Heart right ventricle (tissue), 16 donors: ENCODE measurements at regions not wholly inside any gene's neighbourhood (a gene's known extent, or its start where the extent isn't known, plus 50 kb on each side); places are given as distances from the start of the nearest gene placed in this dataset.
A peak's percentile ranks its signal among the peaks of the same experiment; 100 is the strongest.
"Not testable (repeated sequence)": the region's sequence is repeated elsewhere in the genome, so short reads cannot be mapped to it uniquely, and the experiment has no call there.

ENCODE experiments used
- ATAC-seq, 8 donors: fragments of 200-7000 bp; cut with Tn5 transposase; one replicate each; pipeline ENCODE4 v1.9.1; 2020; ENCODE audit warnings: mild to moderate bottlenecking in 8 of 8, moderate library complexity in 8 of 8, moderate number of reproducible peaks in 1 of 8
- DNase-seq, 2 donors: peaks; one replicate each; pipeline ENCODE4 v3.0.0-alpha.2; 2020
- H3K27ac ChIP-seq, 10 donors: fragments of 200-600 bp; sonication (generic) in 2 of 10; one replicate each; pipeline versions ENCODE4 v1.5.0 to v1.8.0; 2020 to 2022; ENCODE audit warnings: mild to moderate bottlenecking in 3 of 10
- H3K27me3 ChIP-seq, 7 donors: fragments of 200-600 bp; one replicate each; pipeline ENCODE4 v1.8.0; 2021 to 2022; ENCODE audit warnings: mild to moderate bottlenecking in 2 of 7
- H3K36me3 ChIP-seq, 9 donors: fragments of 200-600 bp; sonication (generic) in 1 of 9; one replicate each; pipeline versions ENCODE4 v1.5.0 to v1.8.0; 2020 to 2022; ENCODE audit warnings: mild to moderate bottlenecking in 2 of 9
- H3K4me1 ChIP-seq, 9 donors: fragments of 200-600 bp; sonication (generic) in 1 of 9; one replicate each; pipeline versions ENCODE4 v1.5.0 to v1.8.0; 2020 to 2022; ENCODE audit warnings: mild to moderate bottlenecking in 4 of 9
- H3K4me3 ChIP-seq, 10 donors: fragments of 200-600 bp; sonication (generic) in 2 of 10; one replicate each; pipeline versions ENCODE4 v1.5.0 to v1.8.0; 2020 to 2022; ENCODE audit warnings: mild to moderate bottlenecking in 7 of 10, moderate library complexity in 2 of 10
- H3K9me3 ChIP-seq, 11 donors: fragments of 200-600 bp in 10 of 11; sonication (generic) in 2 of 11; one replicate each; pipeline versions ENCODE4 v1.5.0 to v1.8.0; 2013 to 2022; ENCODE audit warnings: mild to moderate bottlenecking in 2 of 11, control low read depth in 1 of 11, moderate library complexity in 1 of 11
- WGBS, 2 donors: extraction: QIAGEN DNeasy Blood & Tissue Kit; methylation state at CpG; one replicate each; pipeline ENCODE4 v1.1.7; 2013; ENCODE audit warnings: inconsistent platforms in 1 of 2; 5-methylcytosine and 5-hydroxymethylcytosine counted together
- intact Hi-C, 10 donors: fragments of 100-400 bp; cut with DNase I; formaldehyde crosslinking; loops; one replicate each; pipeline versions ENCODE4 v1.11.1 to v1.14.2; 2022
- donor health status: Arrhythmogenic right ventricular cardiomyopathy.
- donor health status: ischemic (EF 13 %, LVEDD 7.1; RV severe dilation, severe dysfunction).
- donor health status: healthy with polysubstance abuse.
- donor health status: DM: no; HTN: yes; CAD: no.
- donor health status: DM: no; HTN: no; CAD: no.
- donor health status: ischemic (EF 25% LVEDD 6.9; RV normal size, moderate dysfunction).
- donor health status: ischemic (EF 25% LVEDD 5.7; RV mildly dilated, moderate dysfunction).
- donor health status: healthy.
- donor health status: DM: yes; HTN: yes; CAD: no.
- donor health status: Ischemic cardiomyopathy.
- donor health status: ischemic (EF 35%, LVEDD 5.7; RV mildly dilated, moderate dysfunction).
- donor health status: nonischemic (EF 11% LVEDD 7.7; RV severe dilation, severe dysfunction).
- donor health status: DM: yes; HTN: yes; CAD: no.
- donor health status: PGD.
- donor health status: ischemic (EF 29% LVEDD 5.4; RV normal size, mild dysfunction).
- donor health status: nonischemic (EF 23%, LVEDD 6.1; RV moderate dilation, normal function).

DNA sequence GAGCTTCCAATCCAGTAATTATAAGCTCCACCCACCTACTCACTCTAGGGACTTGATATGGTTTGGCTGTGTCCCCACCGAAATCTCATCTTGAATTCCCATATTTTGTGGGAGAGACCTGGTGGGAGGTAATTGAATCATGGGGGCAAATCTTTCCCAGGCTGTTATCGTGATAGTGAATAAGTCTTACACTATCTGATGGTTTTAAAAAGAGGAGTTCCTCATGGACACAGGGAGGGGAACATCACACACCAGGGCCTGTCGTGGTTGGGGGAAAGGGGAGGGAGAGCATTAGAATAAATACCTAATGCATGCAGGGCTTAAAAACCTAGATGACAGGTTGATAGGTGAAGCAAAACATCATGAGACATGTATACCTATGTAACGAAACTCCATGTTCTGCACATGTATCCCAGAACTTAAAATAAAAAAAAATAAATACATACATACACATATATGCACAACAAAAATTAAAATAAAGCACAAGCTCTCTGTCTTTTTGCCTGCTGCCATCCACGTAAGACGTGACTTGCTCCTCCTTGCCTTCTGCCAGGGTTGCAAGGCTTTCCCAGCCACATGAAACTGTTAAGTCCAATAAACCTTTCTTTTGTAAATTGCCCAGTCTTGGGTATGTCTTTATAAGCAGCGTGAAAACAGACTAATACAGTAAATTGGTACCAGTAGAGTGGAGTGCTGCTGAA is 102.8 kb downstream of the SPATA31A6 start:
- H3K4me1 ChIP-seq, H3K36me3 ChIP-seq, intact Hi-C loops, ATAC-seq, DNase-seq, H3K27ac ChIP-seq, H3K4me3 ChIP-seq, H3K9me3 ChIP-seq: not testable (repeated sequence)
- 78 to 82% methylated on average over 6 to 7 of the region's 7 CpGs for WGBS, 2 donors
- H3K27me3 ChIP-seq: peaks cover 0 to 14% (median 0%) of the 10 kb centered on the region in 7 donors

DNA sequence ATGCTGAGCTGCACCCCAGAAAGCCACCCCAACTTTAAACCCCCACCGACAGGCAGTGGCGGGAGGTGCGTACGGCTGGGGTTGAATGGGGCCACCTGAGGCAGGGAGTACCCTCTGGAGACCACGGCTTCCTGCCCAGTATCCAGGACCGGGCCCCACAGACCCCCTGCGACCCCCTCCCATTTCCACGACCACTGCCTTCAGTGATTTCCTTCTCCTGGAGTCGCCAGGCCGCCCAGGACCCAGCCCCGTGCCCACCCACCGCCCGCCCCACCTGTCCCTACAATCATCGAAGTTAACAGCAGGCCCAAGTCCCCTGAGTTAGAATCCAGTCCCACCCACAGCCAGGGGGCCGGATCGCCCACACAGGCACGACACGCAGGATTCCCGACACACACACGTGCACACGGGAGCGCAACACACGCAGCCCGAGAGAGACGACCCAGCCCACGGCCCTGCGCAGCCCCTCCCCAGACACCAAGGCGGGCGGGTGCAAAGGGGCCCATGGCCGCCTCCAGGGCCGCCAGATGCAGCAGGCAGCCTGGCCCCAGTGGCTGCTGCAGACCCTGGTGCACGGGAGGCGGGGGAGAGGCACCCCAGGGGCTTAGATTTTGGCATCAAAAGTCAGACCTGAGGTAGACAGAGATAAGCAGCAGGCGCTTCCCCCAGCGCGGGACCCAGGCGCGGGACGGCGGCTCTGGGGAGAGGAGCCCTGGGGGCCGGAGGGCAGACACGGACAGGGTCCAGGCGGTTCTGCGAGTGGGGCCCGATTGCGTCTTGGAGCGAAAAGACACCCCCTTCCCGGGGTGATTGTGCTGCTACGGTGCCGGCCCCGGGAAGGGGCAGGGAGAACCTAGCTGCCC is 104.8 kb downstream of the SPATA31A6 start:
- intact Hi-C loops, H3K9me3 ChIP-seq, DNase-seq, H3K27ac ChIP-seq, H3K4me1 ChIP-seq, H3K36me3 ChIP-seq: not testable (repeated sequence)
- ATAC-seq: peak in 3 of 8 donors; percentile 22 to 59 (median 40)
- peak overlapping the region in 2 of 10 donors; percentile 15 to 21 for H3K4me3 ChIP-seq
- WGBS, 2 donors: 67 to 77% methylated on average over 46 to 47 of the region's 51 CpGs
- H3K27me3 ChIP-seq: peaks cover 0 to 14% (median 0%) of the 10 kb centered on the region in 7 donors

DNA sequence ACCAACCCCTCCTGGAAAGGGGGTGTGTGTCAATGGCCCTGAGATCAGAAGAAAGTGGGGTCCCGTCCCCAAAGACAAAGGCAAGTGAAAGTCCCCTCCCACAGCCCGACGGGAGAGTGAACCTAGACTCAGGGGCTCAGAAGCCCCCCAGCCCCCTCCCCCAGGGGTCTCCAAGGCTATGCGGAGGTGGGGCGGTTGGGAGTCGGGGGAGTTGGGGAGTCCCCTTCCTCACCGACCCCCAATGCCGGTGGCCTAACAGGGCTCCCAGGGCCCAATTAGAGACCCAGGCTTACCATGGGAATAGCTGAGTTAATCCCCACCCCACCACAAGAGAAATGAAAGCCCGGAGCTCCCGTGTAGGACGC is 105.4 kb downstream of the SPATA31A6 start:
- Histone ChIP-seq H3K4me3 (peak overlapping the region in 1 of 10 donors; percentile 21), H3K27me3 (peaks cover 0 to 14% (median 0%) of the 10 kb centered on the region in 7 donors)
- H3K9me3 ChIP-seq, H3K4me1 ChIP-seq, H3K36me3 ChIP-seq, intact Hi-C loops, H3K27ac ChIP-seq, ATAC-seq, DNase-seq: not testable (repeated sequence)
- 77 to 82% methylated on average over 6 to 8 of the region's 11 CpGs for WGBS, 2 donors

DNA sequence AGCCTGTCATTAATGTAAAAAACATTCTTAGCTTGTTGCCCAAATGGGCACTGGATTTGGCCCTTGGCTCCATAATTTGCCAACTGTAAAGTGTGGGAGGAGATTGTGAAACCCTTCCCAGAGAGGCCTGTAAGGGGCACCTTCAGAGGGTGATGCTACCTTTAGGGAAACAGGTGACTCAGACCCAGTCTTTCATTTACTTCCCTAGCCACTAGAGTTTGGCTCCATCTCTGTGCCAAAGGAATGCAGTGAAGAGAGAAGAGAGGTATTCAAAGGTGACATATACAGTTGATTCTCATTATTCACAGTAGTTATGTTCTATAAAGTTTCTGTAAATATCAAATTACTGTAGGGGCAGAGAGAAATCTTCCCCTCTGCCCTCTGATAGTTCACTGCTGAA is 116.7 kb downstream of the SPATA31A6 start:
- H3K27ac ChIP-seq, DNase-seq, H3K36me3 ChIP-seq, H3K9me3 ChIP-seq, H3K4me3 ChIP-seq, intact Hi-C loops, H3K4me1 ChIP-seq, H3K27me3 ChIP-seq, ATAC-seq: not testable (repeated sequence)

DNA sequence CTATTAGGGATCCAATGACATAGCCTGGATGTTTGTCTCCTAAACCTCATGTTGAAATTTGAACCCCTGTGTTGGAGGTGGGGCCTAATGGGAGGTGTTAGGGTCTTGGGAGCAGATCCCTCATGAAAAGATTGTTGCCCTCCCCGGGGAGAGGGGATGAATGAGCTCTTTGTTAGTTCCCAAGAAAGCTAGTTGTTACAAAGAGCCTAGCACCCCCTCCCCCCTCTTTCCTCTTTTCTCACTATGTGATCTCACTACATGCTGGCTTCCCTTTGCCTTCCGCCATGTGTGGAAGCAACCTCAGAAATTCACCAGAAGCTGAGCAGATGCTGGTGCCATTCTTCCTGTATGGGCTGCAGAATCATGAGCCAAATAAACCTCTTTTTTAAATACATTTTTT is 123.2 kb downstream of the SPATA31A6 start:
- H3K4me3 ChIP-seq, H3K27ac ChIP-seq, ATAC-seq, H3K9me3 ChIP-seq, H3K36me3 ChIP-seq, DNase-seq, H3K4me1 ChIP-seq, intact Hi-C loops, H3K27me3 ChIP-seq: not testable (repeated sequence)
- WGBS, 2 donors: 38 to 42% methylated on average over 2 of the region's 2 CpGs

DNA sequence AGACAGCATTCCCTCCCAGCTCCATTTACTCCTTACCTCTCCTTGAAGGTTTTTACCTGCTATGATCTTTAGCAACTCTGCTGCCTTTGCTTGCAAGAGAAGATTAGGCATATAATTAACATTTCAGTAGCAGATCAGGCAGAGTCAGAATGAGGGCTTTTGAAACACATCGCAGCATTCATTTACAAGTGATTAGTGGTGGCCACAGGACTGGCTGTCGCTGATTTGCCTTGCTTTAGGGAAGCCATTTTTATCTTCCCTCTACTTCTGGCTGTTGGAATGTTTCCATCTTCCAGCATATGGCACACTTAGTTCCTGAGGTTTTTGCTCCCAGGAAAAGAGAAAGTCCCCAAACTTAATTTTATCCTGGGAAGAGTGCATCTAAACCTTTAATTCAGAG is 124.0 kb downstream of the SPATA31A6 start:
- H3K4me3 ChIP-seq, DNase-seq: not testable (repeated sequence)
- WGBS, 2 donors: 12 to 20% methylated on average over 2 of the region's 2 CpGs

DNA sequence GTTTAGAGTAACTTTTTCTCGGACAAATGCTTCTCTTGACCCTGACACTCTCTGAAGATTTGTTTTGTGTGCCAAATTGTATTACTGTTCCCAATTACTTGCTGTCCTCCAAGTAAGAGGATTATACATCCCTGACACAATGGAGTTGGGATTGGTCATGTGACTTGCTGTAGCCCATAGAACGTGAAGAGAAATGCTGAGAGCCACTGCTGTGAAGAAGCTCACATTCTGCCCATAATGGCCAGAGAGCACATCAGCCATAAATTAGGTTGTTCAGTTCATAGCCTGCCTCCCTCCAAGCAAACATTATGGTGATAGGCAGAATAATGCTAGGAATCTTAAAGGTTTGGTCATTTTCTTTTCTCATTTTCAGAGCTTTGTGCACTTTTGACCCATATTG is 127.5 kb downstream of the SPATA31A6 start:
- WGBS, 2 donors: 59 to 76% methylated on average over 2 of the region's 2 CpGs
- H3K9me3 ChIP-seq, H3K36me3 ChIP-seq, H3K4me3 ChIP-seq, H3K27ac ChIP-seq, H3K4me1 ChIP-seq, intact Hi-C loops, ATAC-seq, DNase-seq, H3K27me3 ChIP-seq: not testable (repeated sequence)

More for the DNA sequence above, 124.0 kb downstream of the SPATA31A6 start:
- H3K4me1 ChIP-seq, H3K27ac ChIP-seq, H3K9me3 ChIP-seq, H3K27me3 ChIP-seq, H3K36me3 ChIP-seq, ATAC-seq, intact Hi-C loops: not testable (repeated sequence)

DNA sequence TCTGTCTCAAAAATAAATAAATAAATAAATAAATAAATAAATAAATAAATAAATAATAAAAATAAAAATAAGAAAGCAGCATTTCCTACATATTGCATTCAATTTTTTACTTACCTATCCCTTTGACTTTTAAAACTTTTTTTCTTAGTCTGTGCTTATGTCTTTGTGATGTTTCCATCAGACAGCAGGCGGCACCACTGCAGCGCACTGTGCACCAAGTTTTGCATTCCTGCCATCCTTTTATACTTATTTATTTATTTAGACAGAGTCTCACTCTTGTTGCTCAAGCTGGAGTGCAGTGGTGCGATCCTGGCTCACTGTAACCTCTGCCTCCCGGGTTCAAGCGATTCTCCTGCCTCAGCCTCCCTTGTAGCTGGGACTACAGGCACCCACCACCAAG is 132.6 kb downstream of the SPATA31A6 start:
- WGBS, 2 donors: 88 to 94% methylated on average over 5 of the region's 5 CpGs
- DNase-seq, H3K27ac ChIP-seq, H3K27me3 ChIP-seq, H3K36me3 ChIP-seq, H3K4me3 ChIP-seq, ATAC-seq, intact Hi-C loops, H3K9me3 ChIP-seq, H3K4me1 ChIP-seq: not testable (repeated sequence)

DNA sequence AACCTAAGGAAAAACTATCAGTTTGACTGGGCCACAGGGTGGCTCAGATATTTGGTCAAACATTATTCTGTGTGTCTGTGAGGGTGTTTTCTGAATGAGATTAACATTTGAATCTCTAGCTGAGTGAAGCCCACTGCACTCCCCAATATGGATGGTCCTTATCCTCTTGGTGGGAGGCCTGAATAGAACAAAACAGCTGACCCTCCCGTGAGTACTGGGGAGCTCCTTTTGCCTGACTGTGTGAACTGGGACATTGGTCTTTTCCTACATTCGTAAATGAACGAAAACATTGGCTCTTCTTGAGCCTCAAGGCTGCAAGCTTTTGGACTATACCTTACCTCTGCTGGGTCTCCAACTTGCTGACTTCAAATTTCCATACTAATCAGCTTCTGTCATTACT is 134.2 kb downstream of the SPATA31A6 start:
- intact Hi-C loops, DNase-seq, ATAC-seq, H3K27me3 ChIP-seq, H3K4me3 ChIP-seq, H3K27ac ChIP-seq, H3K36me3 ChIP-seq, H3K9me3 ChIP-seq, H3K4me1 ChIP-seq: not testable (repeated sequence)
- WGBS, 2 donors: 30 to 39% methylated on average over 3 of the region's 3 CpGs

DNA sequence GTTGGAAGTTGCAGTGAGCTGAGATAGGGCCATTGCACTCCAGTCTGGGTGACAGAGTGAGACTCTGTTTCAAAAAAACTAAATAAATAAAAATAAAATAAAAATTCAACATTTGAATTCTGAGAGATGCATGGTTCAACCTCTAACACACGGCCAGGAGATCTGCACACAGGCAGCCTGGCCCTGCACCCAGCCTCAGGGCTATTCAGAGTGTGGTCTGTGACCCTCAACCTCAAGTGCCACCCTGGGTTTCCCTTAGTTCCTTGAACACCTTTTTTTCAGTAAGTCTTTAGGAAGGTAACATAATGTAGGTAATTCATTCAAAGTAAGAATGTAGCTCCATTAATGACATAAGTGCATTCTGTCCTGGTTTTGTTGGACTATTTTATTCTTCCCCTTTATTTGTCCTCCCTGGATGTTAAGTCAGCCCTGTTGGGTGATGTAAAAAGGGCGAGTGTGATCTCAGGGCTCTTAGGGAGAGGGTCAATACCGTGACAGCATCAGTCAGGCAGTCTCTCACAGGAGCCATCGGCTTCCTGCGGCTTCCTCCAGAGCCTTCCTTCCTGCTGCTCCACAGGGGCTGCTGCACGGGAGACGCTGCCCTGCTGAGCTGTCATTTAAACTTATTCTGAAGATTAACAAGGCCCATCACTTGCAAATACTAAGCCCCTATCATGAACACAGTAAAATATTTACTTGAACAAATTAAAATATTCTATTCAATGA is 139.8 kb downstream of the SPATA31A6 start:
- H3K4me3 ChIP-seq, H3K27ac ChIP-seq, H3K4me1 ChIP-seq, H3K9me3 ChIP-seq, DNase-seq, H3K36me3 ChIP-seq, ATAC-seq, intact Hi-C loops, H3K27me3 ChIP-seq: not testable (repeated sequence)
- WGBS, 2 donors: 25 to 29% methylated on average over 7 of the region's 7 CpGs

DNA sequence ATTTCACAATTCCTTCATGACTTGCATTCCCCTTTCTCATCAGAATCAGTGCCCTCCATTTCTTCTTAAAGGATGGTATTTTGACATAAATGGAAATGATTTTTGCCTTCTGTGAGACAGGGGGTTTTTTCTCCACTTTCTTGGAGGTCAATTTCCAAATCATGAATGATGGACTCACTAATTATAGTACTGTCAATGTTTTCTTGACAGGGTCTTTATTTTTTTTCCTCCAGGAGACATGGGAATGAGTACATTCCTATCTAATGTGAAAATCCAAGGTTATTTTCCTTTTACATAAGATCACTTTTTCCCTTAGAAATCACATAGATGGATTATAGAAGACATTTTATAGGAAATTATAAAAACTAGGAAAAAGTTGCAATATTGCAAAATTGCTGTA is 141.7 kb downstream of the SPATA31A6 start:
- not testable (repeated sequence) for DNase-seq

More for the DNA sequence above, 141.7 kb downstream of the SPATA31A6 start:
- intact Hi-C loops, H3K27me3 ChIP-seq, H3K27ac ChIP-seq, H3K4me3 ChIP-seq, ATAC-seq, H3K9me3 ChIP-seq, H3K36me3 ChIP-seq, H3K4me1 ChIP-seq: not testable (repeated sequence)
